GM19023 (cell line): ENCODE measurements at regions not wholly inside any gene's neighbourhood (a gene's known extent, or its start where the extent isn't known, plus 50 kb on each side); places are given as distances from the start of the nearest gene placed in this dataset.
"Not testable (repeated sequence)": the region's sequence is repeated elsewhere in the genome, so short reads cannot be mapped to it uniquely, and the experiment has no call there.

Experiments
- ATAC-seq: cut with Tn5 transposase; IDR thresholded peaks from one replicate; pipeline ENCODE4 v1.9.1; 2021; ENCODE audit warnings: mild to moderate bottlenecking, moderate library complexity; ENCODE audit not compliant: unreplicated experiment

DNA sequence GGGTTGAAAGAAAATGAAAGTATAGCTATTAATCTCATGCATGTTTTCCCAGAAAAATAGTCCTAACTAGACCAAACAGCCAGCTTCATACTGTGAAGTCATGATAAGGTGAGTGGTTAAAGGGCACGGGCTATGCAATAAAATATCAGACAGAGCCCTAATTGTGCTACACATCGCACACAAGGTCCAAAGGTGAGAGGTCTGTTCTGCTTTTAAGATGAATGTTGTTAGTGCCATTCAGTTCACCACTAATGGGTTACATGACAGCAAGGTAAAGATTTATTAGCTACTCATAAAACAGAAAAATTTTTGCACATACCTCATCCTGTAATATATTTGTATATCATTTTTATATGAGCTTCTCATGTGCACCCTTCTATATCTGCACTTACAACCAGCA, 105.0 kb upstream of the STK17B start:
- no peak for ATAC-seq

DNA sequence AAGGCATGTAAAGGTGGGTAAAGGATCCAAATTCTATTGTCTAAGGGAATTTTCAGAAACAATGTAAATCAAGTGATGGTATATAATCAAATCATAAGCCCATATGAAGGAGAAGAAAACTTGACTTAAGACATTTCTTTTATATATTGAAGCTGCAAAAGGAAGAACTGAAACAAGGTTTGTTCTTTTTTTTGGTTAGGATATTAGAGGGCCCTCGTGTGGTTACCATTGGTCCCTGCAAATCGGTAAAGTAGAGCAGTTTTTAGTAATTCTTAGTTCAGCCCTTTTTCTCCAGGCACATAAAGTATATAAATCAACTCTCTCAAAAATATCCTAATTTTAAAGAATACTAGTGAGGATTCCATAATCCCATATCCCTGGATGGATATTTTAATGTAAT, 105.6 kb upstream of the STK17B start:
- ATAC-seq, result no peak

GRCh38 chr2:196278491-196278911, 107.1 kb upstream of the STK17B start:
- no peak for ATAC-seq

- no peak for ATAC-seq
Measured at GRCh38 chr2:196279541-196279940, 108.2 kb upstream of the STK17B start.

- ATAC-seq, result no peak
Measured at GRCh38 chr2:196284144-196284844, 112.9 kb upstream of the STK17B start.

DNA sequence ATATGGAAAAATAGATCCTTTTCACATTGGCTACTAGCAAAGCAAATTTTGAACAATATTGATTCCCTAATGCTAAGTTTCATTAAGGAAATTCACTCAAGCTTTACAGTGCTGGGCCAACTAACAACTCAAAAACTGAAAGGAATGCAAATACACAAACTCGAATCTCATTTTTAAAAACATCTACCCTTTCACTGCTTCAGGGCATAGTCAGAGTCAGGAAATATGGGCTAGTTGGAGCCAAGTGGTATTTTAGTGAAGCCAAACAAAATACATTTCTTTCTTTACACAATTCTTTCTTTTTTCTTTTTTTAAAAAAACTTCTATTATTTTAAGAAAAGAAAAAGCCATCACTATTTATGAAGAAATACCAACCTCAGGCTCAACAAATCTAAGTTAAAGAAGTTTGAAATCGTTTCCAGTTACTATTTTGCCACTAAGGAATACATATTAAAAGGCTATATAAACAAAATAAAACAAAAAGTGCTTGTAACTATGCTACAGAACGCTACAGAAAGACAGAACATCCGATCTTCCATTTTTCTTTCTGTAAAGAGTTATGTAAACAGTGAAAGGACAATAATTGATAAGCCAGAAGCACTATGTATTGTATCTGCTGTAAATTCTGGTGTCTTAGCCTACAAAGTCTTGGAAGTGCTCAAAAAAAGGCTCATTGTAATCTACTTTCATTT, 113.6 kb upstream of the STK17B start:
- ATAC-seq, result no peak

DNA sequence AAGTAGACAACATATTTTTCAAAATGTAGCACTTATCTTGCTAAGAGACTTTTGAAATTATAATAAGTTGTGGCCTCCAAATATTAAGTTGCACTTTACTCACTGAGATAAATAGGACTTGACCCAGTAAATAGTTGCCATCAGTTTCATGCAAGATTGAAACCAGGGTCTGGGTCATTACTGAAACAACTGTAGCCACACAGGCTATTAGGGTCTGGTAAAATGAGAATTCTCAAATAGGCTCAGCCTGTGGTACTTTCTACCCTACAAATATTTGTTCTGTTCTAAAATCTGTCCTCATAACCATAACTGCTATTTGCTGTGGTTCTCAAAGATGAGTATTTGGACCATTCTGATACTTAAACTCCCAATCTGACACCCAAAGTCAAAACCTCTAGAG, 115.4 kb upstream of the STK17B start:
- peak; percentile 52 for ATAC-seq

DNA sequence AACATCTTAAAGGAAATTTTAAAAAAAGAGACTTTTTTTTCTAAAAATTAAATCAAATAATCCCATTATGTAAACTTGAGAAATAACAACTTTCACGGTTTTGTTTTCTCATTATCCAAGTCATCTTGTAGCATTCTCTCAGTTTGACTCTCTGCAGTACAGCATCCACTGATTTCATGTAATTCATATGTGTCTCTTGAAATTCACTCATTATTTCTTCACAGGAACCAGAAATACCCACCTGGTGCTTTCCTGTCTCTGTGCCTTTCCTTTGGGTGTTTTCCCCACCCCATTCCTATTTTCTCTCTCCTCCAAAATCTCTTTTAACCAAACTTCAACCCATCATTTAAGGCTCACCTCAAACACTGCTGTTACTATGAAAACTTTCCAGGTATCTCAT, 116.1 kb upstream of the STK17B start:
- no peak for ATAC-seq

DNA sequence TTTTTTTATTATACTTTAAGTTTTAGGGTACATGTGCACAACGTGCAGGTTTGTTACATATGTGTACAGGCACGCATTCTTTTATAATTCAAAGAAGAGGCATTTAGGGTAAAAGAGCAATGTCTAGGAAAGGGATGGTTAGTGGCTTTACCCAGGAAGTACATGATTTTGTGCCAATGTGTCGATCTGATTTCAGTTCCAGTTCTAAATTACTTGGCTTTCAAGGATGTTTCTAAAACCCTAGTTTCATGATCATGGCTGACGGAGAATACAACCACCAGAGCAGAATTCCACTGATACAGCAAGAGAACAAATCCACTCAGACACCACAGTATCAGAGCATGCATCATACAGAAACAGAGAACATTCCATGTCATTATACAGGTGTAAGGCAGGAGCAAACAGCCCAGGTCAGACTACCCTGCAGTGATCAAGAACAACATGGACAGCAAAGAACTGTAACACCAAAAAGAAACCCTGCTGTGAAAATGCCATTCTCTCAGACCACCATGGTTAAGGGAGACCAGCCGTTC, 116.7 kb upstream of the STK17B start:
- ATAC-seq, result no peak

- no peak for ATAC-seq
Measured at GRCh38 chr2:196289000-196289399, 117.6 kb upstream of the STK17B start.

- ATAC-seq, result no peak
Measured at GRCh38 chr2:196290136-196290535, 118.8 kb upstream of the STK17B start.

- ATAC-seq, result no peak
Measured at GRCh38 chr2:196290569-196290968, 119.2 kb upstream of the STK17B start.

DNA sequence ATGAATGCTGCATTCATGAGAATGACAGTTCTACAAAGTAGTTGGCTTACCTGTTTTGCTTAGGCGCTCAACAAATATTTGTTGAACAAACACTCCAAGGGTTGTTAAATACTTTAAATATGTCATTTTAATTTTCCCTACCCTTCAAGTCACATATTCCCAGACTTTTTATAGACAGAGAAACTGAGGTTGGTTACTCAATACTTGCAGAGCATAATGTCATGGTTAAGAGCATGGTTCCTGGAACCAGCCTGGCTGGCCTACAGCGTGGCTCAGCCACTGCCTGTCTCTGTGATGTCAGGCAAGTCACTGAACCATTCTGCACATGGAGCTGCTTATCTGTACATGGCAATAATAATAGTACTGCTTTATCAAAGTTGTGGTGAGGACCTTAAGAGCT, 120.0 kb upstream of the STK17B start:
- no peak for ATAC-seq

DNA sequence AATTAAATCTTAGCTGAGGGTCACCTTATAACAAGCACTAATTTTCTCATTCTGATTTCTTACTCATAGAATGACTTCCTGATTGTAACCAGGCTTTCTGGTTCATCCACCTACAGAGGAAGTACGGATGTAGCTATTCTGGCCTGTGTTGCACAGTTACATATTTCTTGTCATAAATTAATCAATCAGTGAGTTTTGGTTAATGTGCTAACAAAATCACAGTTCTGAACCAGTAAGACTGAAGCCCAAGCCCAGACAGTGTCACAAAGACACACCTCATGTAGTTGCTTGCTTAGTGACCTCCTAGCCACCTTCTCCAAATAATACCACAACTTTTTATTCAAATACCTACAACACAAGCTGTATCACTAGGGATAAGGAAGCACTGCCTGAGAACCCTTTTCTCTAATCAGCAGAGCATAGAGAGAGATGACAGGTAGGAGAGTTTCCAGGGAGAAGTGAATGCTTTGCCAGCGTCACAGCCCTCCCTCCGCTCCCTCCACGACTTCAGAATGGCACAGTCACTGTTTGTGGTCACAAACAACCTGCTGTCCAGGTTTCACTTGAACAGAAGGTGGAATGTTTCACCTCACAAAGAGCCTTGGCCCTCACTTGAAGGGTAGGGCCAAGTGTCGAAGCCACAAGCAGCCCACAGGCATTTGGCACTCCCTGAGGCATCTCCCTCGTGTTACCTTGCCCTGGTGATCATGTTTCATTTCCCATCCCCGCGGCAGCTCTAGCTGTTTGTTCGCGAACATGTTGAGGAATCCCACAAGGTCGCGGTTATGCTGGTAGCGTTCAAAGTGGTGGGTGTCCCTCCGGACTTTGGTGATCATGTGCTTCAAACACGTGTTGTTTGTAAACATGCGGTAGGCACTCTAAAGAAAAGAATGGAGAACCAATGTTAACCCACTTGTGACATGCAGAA, 120.8 kb upstream of the STK17B start:
- no peak for ATAC-seq

DNA sequence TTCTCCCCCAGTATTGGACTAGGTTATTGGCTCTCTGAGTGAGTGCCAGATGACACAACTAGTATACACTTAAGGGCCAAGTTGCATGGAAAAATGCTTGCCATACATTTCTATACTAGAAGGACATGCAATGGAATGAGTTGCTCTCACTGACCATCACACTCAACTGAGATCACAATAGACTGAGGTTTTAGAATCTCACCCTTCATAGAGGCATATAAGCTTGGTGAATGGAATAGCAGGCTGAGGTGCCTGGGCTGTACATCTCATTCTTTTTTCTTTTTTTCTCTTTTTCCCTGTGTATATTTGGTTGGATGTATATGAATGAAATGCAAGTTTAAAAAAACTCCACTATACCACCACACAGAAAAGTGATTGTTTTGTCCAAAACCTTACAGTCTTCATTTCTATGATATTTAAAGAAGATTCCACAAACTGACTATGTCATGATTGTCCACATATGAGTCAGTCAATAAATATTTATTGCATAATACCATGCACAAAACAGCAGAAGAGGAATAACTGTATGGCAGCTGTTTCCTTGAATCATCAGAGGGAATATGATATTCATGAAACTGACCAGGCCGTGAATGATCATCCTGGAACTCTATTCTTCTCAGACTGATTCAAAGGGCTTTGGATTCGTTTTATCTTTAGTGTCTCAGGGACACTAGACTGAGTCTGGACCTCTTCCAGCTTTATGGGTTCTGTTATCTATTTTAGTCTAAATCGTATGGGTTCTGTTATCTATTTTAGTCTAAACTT, 122.6 kb upstream of the STK17B start:
- no peak for ATAC-seq

- ATAC-seq, result no peak
Measured at GRCh38 chr2:196294516-196294909, 123.1 kb upstream of the STK17B start.

- ATAC-seq, result no peak
Measured at GRCh38 chr2:196295005-196295404, 123.6 kb upstream of the STK17B start.

- ATAC-seq, result not testable (repeated sequence)
Measured at GRCh38 chr2:196298106-196298723, 126.8 kb upstream of the STK17B start.

DNA sequence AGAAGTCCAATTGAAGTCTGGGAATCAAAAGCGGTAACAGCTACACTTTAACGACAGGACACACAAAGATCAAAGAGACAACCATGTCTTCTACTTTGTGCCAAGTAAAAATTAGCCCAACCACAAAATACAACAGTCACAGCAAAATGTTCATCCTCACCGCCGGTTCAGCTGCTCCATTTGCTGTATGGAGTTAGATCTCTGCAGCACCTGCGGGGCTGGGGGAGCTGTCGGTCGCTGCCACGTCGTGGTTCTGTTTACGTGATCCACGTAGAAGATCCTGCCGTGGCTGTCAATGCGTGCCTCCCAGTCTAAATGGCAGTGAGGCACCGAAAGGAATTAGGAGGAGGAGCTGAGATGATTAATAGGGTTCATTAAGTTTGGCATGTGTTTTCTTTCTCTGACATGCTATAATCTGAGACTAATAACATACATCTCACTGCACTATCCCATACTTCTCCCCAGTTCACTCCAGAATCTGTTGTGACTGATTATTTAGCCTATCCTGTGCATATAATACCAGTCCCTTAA, 136.5 kb upstream of the STK17B start:
- no peak for ATAC-seq

- ATAC-seq, result no peak
Measured at GRCh38 chr2:196309691-196310090, 138.3 kb upstream of the STK17B start.
